Lower leg skin (tissue), 4 donors: ENCODE measurements at regions not wholly inside any gene's neighbourhood (a gene's known extent, or its start where the extent isn't known, plus 50 kb on each side); places are given as distances from the start of the nearest gene placed in this dataset.

Source experiments
- DNase-seq, 2 donors: peaks; one replicate each; pipeline ENCODE4 v3.0.0-alpha.2; 2019; ENCODE audit warnings: low spot score in 2 of 2
- H3K4me3 ChIP-seq: fragments of 200-600 bp; sonication (generic); 2 replicates; pipeline ENCODE4 v1.5.1; 2017; ENCODE audit warnings: mild to moderate bottlenecking, low read depth; ENCODE audit not compliant: poor library complexity, severe bottlenecking
- POLR2A ChIP-seq, 2 donors: fragments of 450-650 bp; IDR thresholded peaks; one replicate each; pipeline ENCODE4 v1.6.1; 2016 to 2017; ENCODE audit warnings: antibody characterized with exemption in 2 of 2, mild to moderate bottlenecking in 1 of 2, moderate library complexity in 1 of 2
- WGBS, 2 donors: methylation state at CpG; one replicate each; pipeline ENCODE4 v1.1.5; 2018; 5-methylcytosine and 5-hydroxymethylcytosine counted together
- intact Hi-C: fragments of 100-400 bp; cut with DNase I; formaldehyde crosslinking; loops from one replicate; pipeline ENCODE4 v1.15.0; 2023; ENCODE audit warnings: low total_unique reads
- TF ChIP-seq, protein P1 (sequence below), 3 donors: fragments of 450-650 bp; IDR thresholded peaks; one replicate each; pipeline ENCODE4 v1.5.1; 2016; ENCODE audit warnings: antibody characterized with exemption in 3 of 3, mild to moderate bottlenecking in 3 of 3, moderate library complexity in 2 of 3

DNA sequence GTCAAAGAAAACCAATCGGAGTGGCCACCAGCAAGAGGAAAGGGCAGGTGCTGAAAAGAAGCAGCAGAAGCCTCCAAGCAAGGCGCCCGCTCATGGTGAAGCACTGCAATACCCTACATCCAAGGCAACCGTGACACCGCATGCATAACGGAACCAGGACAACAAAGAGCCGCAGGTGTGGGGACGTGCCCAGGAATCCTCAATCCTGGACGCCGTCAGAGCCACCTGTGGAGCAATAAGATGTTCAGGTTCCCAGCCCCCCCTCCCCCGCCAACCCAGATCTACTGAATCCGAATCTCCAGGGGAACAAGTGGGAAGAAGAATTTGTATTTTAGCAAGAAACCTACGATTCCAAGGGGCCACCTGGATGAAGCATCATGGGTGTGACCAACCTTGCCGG, 70.8 kb downstream of the SHANK2 start:
- TF ChIP-seq POLR2A (IDR thresholded peaks at IDR 0.05) = no peak
- TF ChIP-seq, protein P1, sequence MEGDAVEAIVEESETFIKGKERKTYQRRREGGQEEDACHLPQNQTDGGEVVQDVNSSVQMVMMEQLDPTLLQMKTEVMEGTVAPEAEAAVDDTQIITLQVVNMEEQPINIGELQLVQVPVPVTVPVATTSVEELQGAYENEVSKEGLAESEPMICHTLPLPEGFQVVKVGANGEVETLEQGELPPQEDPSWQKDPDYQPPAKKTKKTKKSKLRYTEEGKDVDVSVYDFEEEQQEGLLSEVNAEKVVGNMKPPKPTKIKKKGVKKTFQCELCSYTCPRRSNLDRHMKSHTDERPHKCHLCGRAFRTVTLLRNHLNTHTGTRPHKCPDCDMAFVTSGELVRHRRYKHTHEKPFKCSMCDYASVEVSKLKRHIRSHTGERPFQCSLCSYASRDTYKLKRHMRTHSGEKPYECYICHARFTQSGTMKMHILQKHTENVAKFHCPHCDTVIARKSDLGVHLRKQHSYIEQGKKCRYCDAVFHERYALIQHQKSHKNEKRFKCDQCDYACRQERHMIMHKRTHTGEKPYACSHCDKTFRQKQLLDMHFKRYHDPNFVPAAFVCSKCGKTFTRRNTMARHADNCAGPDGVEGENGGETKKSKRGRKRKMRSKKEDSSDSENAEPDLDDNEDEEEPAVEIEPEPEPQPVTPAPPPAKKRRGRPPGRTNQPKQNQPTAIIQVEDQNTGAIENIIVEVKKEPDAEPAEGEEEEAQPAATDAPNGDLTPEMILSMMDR (IDR thresholded peaks at IDR 0.05) = no peak
- DNase-seq = peak in 1 of 2 donors; percentile 66
- WGBS, 2 donors = 85 to 91% methylated on average over 14 of the region's 14 CpGs
- no peak overlapping the region for H3K4me3 ChIP-seq
- intact Hi-C loops = no loop called here

DNA sequence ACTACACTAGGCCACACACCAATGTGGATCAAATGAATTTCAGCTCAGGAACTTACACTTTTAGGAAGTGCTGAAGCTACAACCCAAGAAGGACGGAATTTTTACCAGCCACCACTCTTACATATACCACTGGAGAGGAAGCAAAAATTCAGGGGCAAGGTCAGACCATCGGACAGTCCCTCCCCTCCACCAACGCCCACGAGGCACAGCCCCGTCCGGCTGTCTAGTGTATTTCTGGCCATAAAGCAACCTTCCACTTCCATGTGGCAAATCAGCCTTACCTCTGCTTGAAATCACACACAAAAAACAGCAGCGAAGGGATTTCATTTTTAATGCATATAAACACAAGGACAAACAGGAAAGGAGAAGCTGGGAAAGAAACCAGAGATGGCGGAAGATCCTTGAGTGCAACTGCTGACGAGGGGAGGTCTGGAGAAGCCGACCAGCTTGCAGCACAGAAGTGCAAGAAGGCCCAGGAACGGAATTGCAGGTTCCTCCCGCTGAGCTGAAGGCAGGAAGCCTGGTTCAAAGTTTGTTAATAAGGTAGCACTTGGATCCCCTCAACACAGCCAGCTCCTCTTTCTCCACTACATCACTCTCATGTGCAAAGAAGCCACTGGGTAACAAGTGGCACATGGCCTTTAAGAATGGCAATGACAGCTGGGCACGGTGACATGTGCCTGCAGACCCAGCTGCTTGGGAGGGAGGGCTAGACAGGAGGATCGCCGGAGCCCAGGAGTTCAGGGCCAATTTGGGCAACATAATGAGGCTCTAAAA, 71.5 kb downstream of the SHANK2 start:
- TF ChIP-seq, protein P1 (IDR thresholded peaks at IDR 0.05) = no peak
- TF ChIP-seq POLR2A (IDR thresholded peaks at IDR 0.05) = no peak
- H3K4me3 ChIP-seq = no peak overlapping the region
- DNase-seq = peak in 1 of 2 donors; percentile 64
- WGBS, 2 donors = 65 to 71% methylated on average over 15 of the region's 15 CpGs
- intact Hi-C loops = no loop called here

DNA sequence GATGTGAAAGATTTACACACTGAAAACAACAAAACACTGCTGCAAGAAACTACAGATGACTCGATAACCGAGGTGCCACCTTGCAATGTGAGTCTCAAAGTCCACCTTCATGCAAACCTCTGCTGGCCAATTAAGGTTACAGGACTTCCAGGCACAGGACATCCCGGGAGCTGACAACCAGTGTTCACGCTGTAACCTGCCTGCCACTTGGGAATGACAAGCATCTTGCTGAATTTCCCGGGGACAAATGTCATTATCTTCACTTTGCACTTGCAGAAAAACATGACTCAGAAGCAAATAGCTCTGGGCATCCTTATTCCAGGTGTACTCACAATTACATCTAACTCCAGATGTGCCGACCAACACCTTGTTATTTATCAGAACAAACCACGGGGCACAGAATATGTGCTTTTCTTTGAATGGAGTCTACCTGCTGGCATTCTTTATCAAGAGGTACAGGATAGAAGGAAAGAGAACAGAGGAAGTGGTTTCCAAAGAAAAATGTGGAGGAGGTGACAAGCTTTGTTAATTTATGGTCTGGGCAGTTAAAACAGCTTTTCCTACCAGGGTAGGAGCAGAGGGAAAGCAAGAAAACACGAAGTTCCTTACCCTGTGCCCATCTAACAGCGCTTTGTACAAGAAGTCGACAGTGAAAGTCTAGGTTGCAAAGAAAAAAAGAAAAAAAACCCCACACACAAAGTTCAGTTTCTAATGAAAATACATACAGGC, 72.3 kb downstream of the SHANK2 start:
- intact Hi-C loops = no loop called here
- no peak overlapping the region for H3K4me3 ChIP-seq
- peak in 1 of 2 donors; percentile 40 for DNase-seq
- TF ChIP-seq, protein P1 (IDR thresholded peaks at IDR 0.05) = no peak
- TF ChIP-seq POLR2A (IDR thresholded peaks at IDR 0.05) = no peak
- WGBS, 2 donors = 40 to 56% methylated on average over 10 of the region's 10 CpGs

DNA sequence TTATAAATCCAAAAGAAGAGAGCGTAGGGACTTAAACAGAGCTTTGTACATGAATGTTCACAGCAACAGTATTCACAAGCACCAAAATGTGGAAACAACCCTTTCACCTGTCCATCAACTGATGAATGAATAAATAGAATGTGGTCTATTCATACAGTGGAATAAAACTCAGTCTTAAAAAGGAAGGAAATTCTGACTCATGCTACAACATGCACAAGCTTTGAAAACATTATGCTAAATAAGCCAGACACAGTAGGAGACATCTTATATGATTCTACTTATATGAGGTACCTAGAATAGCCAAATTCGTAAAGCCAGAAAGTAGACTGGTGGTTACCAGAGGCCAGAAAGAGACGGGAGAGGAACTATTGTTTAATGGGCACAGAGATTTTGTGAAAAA, 74.3 kb downstream of the SHANK2 start:
- TF ChIP-seq, protein P1 (IDR thresholded peaks at IDR 0.05) = no peak
- no peak for TF ChIP-seq POLR2A (IDR thresholded peaks at IDR 0.05)
- no peak for DNase-seq
- H3K4me3 ChIP-seq = no peak overlapping the region
- intact Hi-C loops = no loop called here
- 68 to 82% methylated on average over 3 of the region's 3 CpGs for WGBS, 2 donors

DNA sequence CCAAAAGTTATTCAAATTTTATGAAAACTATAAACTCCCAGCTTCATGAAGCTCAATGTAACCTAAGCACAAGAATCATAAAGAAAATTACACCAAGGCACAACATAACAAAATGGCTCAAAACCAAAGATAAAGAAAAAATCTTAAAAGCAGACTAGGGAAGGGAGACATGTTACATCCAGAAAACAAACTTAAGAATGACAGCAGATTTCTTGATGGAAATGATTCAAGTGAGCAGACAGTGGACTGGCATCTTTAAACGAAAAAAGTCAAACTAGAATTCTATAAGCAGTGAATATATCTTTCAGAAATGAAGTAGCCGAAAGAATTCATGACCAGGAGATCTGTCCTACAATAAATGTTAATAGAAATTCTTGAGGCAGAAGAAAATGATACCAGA, 75.6 kb downstream of the SHANK2 start:
- intact Hi-C loops = no loop called here
- TF ChIP-seq, protein P1 (IDR thresholded peaks at IDR 0.05) = no peak
- no peak for TF ChIP-seq POLR2A (IDR thresholded peaks at IDR 0.05)
- WGBS, 2 donors = 85 to 86% methylated on average over 2 of the region's 2 CpGs
- no peak overlapping the region for H3K4me3 ChIP-seq
- DNase-seq = no peak
